ENCODE measurements at regions not wholly inside any gene's neighbourhood (a gene's known extent, or its start where the extent isn't known, plus 50 kb on each side); places are given as distances from the start of the nearest gene placed in this dataset.
"Not testable (repeated sequence)": the region's sequence is repeated elsewhere in the genome, so short reads cannot be mapped to it uniquely, and the experiment has no call there.

DNA sequence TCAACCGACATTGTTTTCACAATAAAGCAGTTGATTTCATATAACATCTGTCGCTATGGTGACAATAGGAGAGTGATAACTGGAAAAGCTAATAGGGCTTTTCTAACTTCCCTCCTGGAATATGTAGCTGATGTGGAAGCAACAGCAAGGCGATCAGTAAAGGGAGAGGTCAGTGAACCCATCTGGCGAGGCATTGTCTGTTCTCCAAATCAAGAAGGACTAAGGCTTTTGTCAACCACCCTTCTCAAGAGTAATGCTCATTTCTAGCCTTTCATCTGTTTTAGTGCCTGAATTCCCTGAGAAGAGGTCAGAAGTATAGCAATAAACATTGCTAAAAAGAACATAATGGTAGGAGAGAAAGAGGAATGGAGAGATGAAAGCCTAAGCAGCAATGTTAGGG, 201.3 kb downstream of the AKAP7 start:
- no peak for DNase-seq

DNA sequence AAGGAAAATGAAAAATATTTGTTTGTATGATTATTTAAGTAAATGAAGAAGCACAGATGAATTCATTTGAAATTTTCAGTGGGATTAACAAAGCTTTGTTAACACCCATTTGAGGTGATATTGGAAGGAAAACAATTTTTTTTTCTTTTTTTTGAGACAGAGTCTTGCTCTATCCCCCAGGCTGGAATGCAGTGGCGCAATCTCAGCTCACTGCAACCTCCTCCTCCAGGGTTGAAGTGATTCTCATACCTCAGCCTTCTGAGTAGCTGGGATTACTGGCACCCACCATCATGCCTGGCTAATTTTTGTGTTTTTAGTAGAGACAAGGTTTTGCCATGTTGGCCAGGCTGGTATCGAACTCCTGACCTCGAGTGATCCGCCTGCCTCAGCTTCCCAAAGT, 211.6 kb downstream of the AKAP7 start:
- DNase-seq = not testable (repeated sequence)

GRCh38 chr6:131348572-131348971, 213.3 kb downstream of the AKAP7 start:
- DNase-seq = no peak

DNA sequence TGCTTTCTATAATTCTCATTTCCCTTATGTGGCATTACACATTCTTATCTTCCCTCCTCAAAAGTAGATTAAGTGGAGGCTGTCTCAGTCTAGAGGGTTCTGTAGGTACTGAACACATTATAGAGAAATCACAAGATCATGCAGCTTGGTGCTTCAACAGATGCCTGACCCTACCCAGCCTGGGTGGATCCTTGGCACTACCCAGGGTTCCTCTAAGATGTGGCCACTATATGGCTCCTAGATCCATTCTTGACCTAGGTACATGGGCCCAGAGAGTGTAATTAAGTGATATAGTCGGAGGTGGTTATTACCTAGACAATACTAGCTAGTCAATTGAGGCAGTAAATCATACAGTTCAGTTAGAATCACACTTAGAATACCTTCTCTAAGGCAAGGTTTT, 213.9 kb downstream of the AKAP7 start:
- no peak for DNase-seq

DNA sequence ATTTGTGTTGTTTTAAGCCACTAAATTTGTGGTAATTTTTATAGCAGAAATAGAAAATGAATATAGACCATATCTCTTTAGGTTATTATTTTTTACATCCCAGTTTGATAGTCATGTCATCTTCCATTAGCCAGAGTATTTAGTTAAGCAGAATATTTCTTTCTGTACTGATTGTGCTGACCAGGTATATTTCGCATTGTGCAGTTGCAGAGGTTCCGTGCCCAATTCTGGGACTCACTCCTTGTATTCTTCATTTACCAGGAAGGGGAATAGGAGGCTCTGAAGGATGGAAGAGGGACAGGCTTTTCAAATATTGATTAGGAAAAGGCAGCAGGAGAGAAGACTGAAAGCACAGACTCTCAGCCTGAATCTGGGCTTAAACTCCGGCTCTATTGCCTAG, 217.8 kb downstream of the AKAP7 start:
- DNase-seq = no peak

DNA sequence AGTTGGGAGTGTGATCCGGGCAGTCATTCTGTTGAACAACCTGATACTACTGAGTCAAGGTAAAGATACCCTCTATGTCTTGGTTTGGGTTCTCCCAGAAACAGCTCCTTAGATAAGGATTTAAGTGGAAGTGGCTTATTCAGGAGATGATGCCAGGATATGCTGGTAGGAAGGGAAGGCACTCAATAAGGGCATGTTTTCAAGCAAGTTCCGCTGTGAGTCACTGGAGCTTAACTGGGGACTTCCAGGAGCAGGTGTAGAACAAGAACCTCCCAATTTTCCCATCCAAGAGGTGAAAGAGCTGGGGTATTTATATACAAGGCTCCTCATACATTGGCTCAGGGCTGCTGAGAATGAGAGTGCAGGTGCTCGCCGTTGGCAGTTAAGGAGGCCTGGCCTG, 218.6 kb downstream of the AKAP7 start:
- no peak for DNase-seq

- no peak for DNase-seq
Observed at GRCh38 chr6:131354356-131354755, 218.7 kb upstream of the ARG1 start.

DNA sequence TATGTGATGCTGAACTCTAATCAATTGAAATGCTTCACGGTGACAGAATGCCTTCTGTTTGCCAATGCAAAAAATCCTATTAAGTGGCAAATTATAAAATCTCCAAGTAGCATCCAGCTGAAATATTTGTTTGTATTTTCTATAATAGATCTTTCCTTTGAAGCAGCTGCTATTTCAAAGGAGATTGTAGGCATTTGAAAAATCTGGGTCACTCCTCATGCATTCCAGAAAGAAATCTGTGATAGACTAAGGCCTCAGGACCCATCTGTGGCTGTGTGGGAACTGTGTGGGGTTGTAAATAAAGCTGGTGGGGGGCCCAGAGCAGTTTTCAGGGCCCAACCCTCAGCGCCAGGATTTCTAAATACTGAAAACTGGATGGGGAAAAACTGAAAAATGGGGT, 216.9 kb upstream of the ARG1 start:
- no peak for DNase-seq

- no peak for DNase-seq
Observed at GRCh38 chr6:131357501-131357900, 215.5 kb upstream of the ARG1 start.

GRCh38 chr6:131362070-131362469, 211.0 kb upstream of the ARG1 start:
- no peak for DNase-seq

- DNase-seq = no peak
Observed at GRCh38 chr6:131362696-131363095, 210.3 kb upstream of the ARG1 start.

DNA sequence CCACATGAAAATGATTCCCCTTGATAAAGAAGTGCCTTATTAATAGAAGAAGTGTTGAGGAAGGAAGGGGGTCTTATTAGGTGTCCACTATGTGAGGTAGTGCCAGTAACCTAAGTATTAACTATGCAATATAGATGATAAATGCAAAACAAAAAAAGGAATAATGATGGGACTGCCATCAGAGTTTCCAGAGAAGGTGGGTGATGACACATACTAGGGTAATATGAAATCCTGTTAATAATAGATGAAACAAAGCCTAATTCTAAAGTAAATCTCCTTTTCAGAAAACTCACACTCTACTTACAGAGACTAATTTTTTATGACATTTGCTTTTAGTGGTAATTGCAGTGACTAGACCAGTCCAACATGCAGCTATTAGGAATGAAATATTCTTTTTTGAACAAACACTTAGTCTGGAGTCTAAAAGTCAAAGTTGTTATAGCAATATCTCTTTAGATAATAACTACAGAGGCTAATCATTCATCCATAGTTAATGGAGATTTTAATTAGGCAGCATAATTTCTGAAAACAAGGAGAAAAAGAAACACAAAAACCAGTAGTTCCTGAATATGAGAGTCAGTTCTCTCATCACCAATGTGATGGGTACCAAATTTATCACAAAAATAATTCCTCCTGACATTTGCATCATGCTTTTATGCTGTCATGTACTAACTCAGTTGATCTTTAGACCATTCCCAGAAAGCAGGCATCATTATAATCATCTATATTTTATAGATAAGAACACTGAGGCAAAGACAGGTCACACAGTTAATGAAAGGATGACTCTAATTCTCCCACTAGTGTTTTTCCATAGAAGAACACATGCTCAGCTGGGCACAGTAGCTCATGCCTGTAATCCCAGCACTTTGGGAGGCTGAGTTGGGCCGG, 208.8 kb upstream of the ARG1 start:
- DNase-seq = no peak

DNA sequence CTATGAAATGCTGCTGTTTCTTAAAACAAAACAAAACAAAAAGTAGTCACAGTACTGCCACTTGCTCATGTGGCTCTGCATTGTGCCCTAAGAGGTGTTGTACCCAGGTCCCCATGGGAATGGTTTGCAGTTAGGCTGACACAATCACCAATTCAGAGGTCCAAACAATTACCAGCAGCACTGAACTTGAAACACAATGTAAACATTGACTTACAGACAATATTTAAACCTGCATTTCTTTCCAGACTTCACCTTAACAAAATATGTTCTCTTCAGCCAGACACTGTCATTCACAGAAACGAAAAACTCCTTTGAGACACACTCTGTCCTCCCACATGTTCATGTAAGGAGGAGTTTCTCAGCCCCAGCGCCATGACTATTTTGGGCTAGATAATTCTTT, 206.8 kb upstream of the ARG1 start:
- no peak for DNase-seq

- no peak for DNase-seq
Observed at GRCh38 chr6:131367206-131367873, 205.7 kb upstream of the ARG1 start.

- DNase-seq = peak; percentile 81
Observed at GRCh38 chr6:131368198-131368911, 204.7 kb upstream of the ARG1 start.

GRCh38 chr6:131372535-131372934, 200.5 kb upstream of the ARG1 start:
- DNase-seq = no peak

GRCh38 chr6:131377112-131377705, 195.8 kb upstream of the ARG1 start:
- no peak for DNase-seq

GRCh38 chr6:131378874-131379273, 194.2 kb upstream of the ARG1 start:
- no peak for DNase-seq

DNA sequence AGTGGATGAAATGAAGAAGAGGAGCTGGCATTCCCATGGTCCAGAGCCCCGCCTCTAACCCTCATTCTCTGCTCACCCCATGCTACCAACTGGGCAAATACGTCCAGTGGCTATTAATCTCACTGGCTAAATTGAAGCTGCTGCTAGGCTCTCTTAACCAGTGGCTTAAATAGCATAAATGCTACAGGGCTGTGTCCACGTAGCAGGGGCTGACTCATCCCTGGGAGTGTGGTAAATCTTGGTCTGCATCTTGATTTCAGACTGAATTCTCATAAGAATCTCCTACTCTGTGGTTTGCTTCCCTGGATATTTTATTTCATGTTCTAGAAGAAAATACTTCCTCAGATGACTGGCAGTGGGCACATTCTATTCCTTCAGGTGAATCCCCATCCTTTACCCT, 193.1 kb upstream of the ARG1 start:
- no peak for DNase-seq

- peak; percentile 59 for DNase-seq
Observed at GRCh38 chr6:131381052-131381708, 191.8 kb upstream of the ARG1 start.

GRCh38 chr6:131381709-131382093, 191.3 kb upstream of the ARG1 start:
- DNase-seq = no peak

GRCh38 chr6:131382631-131383030, 190.4 kb upstream of the ARG1 start:
- DNase-seq = no peak

Data from femur (tissue), 1 donor.